Vagina (tissue), 2 donors: ENCODE measurements at regions not wholly inside any gene's neighbourhood (a gene's known extent, or its start where the extent isn't known, plus 50 kb on each side); places are given as distances from the start of the nearest gene placed in this dataset.

Source experiments
- POLR2A ChIP-seq, 2 donors: fragments of 450-650 bp; IDR thresholded peaks; one replicate each; pipeline ENCODE4 v1.6.1; 2017; ENCODE audit warnings: antibody characterized with exemption in 2 of 2, mild to moderate bottlenecking in 2 of 2, moderate library complexity in 2 of 2
- TF ChIP-seq, protein P1 (sequence below), 3 experiments: fragments of 450-650 bp in 2 of 3; fragments of 200-600 bp in 1 of 3; sonication (generic) in 1 of 3; IDR thresholded peaks; one replicate each; pipeline ENCODE4 v1.5.1; 2017 to 2019; ENCODE audit warnings: antibody characterized with exemption in 3 of 3, mild to moderate bottlenecking in 2 of 3, moderate library complexity in 2 of 3

DNA sequence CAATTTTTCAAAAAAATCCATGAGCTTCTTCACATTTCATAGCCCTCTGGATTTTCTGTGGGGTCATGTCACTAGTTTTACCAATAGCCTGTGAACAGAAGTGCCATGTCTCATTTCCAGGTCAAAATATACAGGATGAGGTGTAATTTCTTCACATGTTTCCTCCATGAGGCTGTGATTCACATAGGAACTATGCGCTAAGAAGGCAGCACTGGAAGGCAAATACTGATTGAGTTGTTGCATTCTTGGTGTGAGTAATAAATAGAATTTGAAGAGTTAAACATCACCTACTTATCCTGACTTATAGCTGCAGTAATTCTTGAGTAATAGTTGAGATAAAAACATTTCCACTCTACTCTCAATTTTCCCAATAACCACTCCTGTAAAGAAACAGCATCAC, 442.3 kb downstream of the HAO1 start:
- TF ChIP-seq, protein P1, sequence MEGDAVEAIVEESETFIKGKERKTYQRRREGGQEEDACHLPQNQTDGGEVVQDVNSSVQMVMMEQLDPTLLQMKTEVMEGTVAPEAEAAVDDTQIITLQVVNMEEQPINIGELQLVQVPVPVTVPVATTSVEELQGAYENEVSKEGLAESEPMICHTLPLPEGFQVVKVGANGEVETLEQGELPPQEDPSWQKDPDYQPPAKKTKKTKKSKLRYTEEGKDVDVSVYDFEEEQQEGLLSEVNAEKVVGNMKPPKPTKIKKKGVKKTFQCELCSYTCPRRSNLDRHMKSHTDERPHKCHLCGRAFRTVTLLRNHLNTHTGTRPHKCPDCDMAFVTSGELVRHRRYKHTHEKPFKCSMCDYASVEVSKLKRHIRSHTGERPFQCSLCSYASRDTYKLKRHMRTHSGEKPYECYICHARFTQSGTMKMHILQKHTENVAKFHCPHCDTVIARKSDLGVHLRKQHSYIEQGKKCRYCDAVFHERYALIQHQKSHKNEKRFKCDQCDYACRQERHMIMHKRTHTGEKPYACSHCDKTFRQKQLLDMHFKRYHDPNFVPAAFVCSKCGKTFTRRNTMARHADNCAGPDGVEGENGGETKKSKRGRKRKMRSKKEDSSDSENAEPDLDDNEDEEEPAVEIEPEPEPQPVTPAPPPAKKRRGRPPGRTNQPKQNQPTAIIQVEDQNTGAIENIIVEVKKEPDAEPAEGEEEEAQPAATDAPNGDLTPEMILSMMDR (IDR thresholded peaks at IDR 0.05): no peak
- no peak for TF ChIP-seq POLR2A (IDR thresholded peaks at IDR 0.05)
